PC-3 (cell line): ENCODE measurements at regions not wholly inside any gene's neighbourhood (a gene's known extent, or its start where the extent isn't known, plus 50 kb on each side); places are given as distances from the start of the nearest gene placed in this dataset.

ENCODE experiments used
- CTCF ChIP-seq: fragments of 300-600 bp; sonication (generic); conservative IDR thresholded peaks from 2 replicates; pipeline ENCODE4 v1.5.1; 2017; ENCODE audit warnings: antibody characterized with exemption, low read depth, mild to moderate bottlenecking, low read length
- EZH2 ChIP-seq: fragments of 300-600 bp; sonication (generic); IDR thresholded peaks from one replicate; pipeline ENCODE4 v1.6.1; 2017; ENCODE audit warnings: antibody characterized with exemption, mild to moderate bottlenecking, low read length; ENCODE audit not compliant: unreplicated experiment
- EZH2phosphoT487 ChIP-seq: fragments of 300-600 bp; sonication (generic); IDR thresholded peaks from 2 replicates; pipeline ENCODE4 v1.6.1; 2018; ENCODE audit warnings: mild to moderate bottlenecking, antibody characterized with exemption, low read length, borderline replicate concordance

- TF ChIP-seq CTCF = no peak
- no peak for TF ChIP-seq EZH2phosphoT487
- no peak for TF ChIP-seq EZH2
Measured at GRCh38 chr7:124084024-124084423, 51.2 kb upstream of the TMEM229A start.
